ENCODE measurements at regions not wholly inside any gene's neighbourhood (a gene's known extent, or its start where the extent isn't known, plus 50 kb on each side); places are given as distances from the start of the nearest gene placed in this dataset.

DNA sequence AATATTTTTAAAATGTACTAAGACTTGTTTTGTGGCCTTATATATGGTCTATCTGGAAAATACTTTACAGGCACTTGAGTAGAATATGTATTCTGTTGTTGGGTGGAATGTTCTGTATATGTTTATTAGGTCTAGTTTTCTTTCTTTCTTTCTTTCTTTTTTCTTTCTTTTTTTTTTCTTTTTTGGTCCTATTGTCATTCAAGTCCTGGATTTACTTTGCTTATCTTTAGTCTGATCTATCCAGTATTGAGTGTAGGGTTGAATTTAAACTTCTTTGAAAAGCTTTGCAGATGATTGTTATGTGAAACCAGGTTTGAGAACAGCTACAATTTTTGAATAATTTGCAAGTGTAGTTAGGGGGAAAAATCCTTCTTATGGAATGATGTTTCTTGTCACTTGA, 67.1 kb upstream of the GRIK2 start:
- no peak for DNase-seq (ENCODE audit: low spot score)

More for the DNA sequence above, 67.1 kb upstream of the GRIK2 start:
- H3K79me2 ChIP-seq (ENCODE audit: insufficient read depth, low read length): no peaks in the 10 kb centered on the region
- in situ Hi-C loops (cut with HindIII; ENCODE audit: extremely low pct_ligation_motif_present, low pct_unique_long_range_greater_than_20kb) (no loop called here), intact Hi-C loops (cut with micrococcal nuclease; ENCODE audit: unreplicated experiment) (no loop called here)
- no peak overlapping the region for H3K4me3 ChIP-seq (replicated peaks in 1 of 3; ENCODE audit: insufficient read depth in 1 of 3, low read depth in 2 of 3, low read length in 3 of 3)
- CTCF ChIA-PET (ENCODE audit: low intra/inter-chr PET ratio, low total read pairs): no interaction called here
- H3K4me2 ChIP-seq (ENCODE audit: low read depth, low read length): no peak overlapping the region
- H3K9me3 ChIP-seq (ENCODE audit: low read length): no peaks in the 10 kb centered on the region
- POLR2A ChIA-PET: no interaction called here
- no peak overlapping the region for H3K9ac ChIP-seq (ENCODE audit: insufficient read depth, low read depth, low read length)
- BruUV-seq (replicated peaks): no TSS peak
- no peaks in the 10 kb centered on the region for H4K20me1 ChIP-seq (ENCODE audit: insufficient read depth, low read length)
- no peaks in the 10 kb centered on the region for H3K27me3 ChIP-seq (ENCODE audit: control insufficient read depth in 1 of 2, insufficient read depth in 2 of 2, low read length in 2 of 2)
- no peaks in the 10 kb centered on the region for H3K36me3 ChIP-seq (replicated peaks in 1 of 2; ENCODE audit: control insufficient read depth in 1 of 2, insufficient read depth in 2 of 2, low read length in 2 of 2)
- no peak overlapping the region for H3K27ac ChIP-seq (ENCODE audit: extremely low read length, insufficient read depth, low read length)
- TF ChIP-seq ZNF235 (CRISPR knock-in tag; IDR thresholded peaks at IDR 0.05; ENCODE audit: borderline replicate concordance): no peak
- no peak for TF ChIP-seq MAZ (IDR thresholded peaks at IDR 0.05; ENCODE audit: borderline replicate concordance, low read depth, low read length)
- no peak for TF ChIP-seq MAZ (CRISPR knock-in tag; IDR thresholded peaks at IDR 0.05; ENCODE audit: low read depth)
- no peak for TF ChIP-seq ZNF768 (CRISPR knock-in tag; IDR thresholded peaks at IDR 0.05)
- no peak for TF ChIP-seq GMEB1 (CRISPR knock-in tag; IDR thresholded peaks at IDR 0.05; ENCODE audit: borderline replicate concordance)
- TF ChIP-seq GTF2F1 (IDR thresholded peaks at IDR 0.05; ENCODE audit: low read length): no peak
- no peak for TF ChIP-seq MED1 (CRISPR knock-in tag; IDR thresholded peaks at IDR 0.05)
- TF ChIP-seq ZNF547 (CRISPR knock-in tag; IDR thresholded peaks at IDR 0.05): no peak
- TF ChIP-seq THAP8 (CRISPR knock-in tag; IDR thresholded peaks at IDR 0.05; ENCODE audit: borderline replicate concordance): no peak
- TF ChIP-seq SOX5 (CRISPR knock-in tag; IDR thresholded peaks at IDR 0.05; ENCODE audit: borderline replicate concordance): no peak
- no peak for TF ChIP-seq KMT2B (CRISPR knock-in tag; IDR thresholded peaks at IDR 0.05)
- no peak for TF ChIP-seq ZFX (CRISPR knock-in tag; IDR thresholded peaks at IDR 0.05; ENCODE audit: low read depth)
- no peak for TF ChIP-seq ZBTB39 (CRISPR knock-in tag; IDR thresholded peaks at IDR 0.05)
- TF ChIP-seq REL (CRISPR knock-in tag; conservative IDR thresholded peaks at IDR 0.05): no peak
- H3K4me1 ChIP-seq (ENCODE audit: insufficient read depth, low read length): no peaks in the 10 kb centered on the region
- no peak for ATAC-seq
- H2AFZ ChIP-seq (ENCODE audit: low read length): no peak overlapping the region
- FAIRE-seq: no peak
